Chondrocyte (in vitro differentiated cells): ENCODE measurements at regions not wholly inside any gene's neighbourhood (a gene's known extent, or its start where the extent isn't known, plus 50 kb on each side); places are given as distances from the start of the nearest gene placed in this dataset.
"Not testable (repeated sequence)": the region's sequence is repeated elsewhere in the genome, so short reads cannot be mapped to it uniquely, and the experiment has no call there.

ENCODE experiments used
- DNase-seq: peaks from one replicate; pipeline ENCODE4 v3.0.0; 2021; ENCODE audit warnings: mixed read lengths, low spot score
- H3K27ac Mint-ChIP-seq: one replicate; pipeline ENCODE4 v1.8.0; 2021; ENCODE audit warnings: mild to moderate bottlenecking, moderate library complexity, mixed read lengths; ENCODE audit not compliant: unreplicated experiment
- H3K27me3 Mint-ChIP-seq: 2 replicates; pipeline ENCODE4 v1.8.0; 2021; ENCODE audit warnings: low read depth, mixed read lengths
- H3K36me3 Mint-ChIP-seq: 2 replicates; pipeline ENCODE4 v1.8.0; 2021; ENCODE audit warnings: low read depth, mixed read lengths
- H3K4me1 Mint-ChIP-seq: 2 replicates; pipeline ENCODE4 v1.8.0; 2021; ENCODE audit warnings: low read depth, mild to moderate bottlenecking, mixed read lengths
- H3K4me3 Mint-ChIP-seq: one replicate; pipeline ENCODE4 v1.8.0; 2021; ENCODE audit warnings: mild to moderate bottlenecking, moderate library complexity, mixed read lengths; ENCODE audit not compliant: unreplicated experiment
- H3K9me3 Mint-ChIP-seq: 2 replicates; pipeline ENCODE4 v1.8.0; 2021; ENCODE audit warnings: low read depth, mixed read lengths
- TF ChIP-seq, protein P1 (sequence below): fragments of 200-600 bp; sonication (generic); IDR thresholded peaks from 2 replicates; pipeline ENCODE4 v1.5.0; 2021; ENCODE audit warnings: antibody characterized with exemption, mild to moderate bottlenecking, moderate library complexity

GRCh38 chr4:57726154-57726553 is 616.0 kb upstream of the IGFBP7 start:
- no peak overlapping the region for H3K27ac Mint-ChIP-seq
- DNase-seq, result no peak
- H3K9me3 Mint-ChIP-seq, result no peaks in the 10 kb centered on the region
- TF ChIP-seq, protein P1, sequence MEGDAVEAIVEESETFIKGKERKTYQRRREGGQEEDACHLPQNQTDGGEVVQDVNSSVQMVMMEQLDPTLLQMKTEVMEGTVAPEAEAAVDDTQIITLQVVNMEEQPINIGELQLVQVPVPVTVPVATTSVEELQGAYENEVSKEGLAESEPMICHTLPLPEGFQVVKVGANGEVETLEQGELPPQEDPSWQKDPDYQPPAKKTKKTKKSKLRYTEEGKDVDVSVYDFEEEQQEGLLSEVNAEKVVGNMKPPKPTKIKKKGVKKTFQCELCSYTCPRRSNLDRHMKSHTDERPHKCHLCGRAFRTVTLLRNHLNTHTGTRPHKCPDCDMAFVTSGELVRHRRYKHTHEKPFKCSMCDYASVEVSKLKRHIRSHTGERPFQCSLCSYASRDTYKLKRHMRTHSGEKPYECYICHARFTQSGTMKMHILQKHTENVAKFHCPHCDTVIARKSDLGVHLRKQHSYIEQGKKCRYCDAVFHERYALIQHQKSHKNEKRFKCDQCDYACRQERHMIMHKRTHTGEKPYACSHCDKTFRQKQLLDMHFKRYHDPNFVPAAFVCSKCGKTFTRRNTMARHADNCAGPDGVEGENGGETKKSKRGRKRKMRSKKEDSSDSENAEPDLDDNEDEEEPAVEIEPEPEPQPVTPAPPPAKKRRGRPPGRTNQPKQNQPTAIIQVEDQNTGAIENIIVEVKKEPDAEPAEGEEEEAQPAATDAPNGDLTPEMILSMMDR, result no peak
- no peaks in the 10 kb centered on the region for H3K27me3 Mint-ChIP-seq
- H3K4me1 Mint-ChIP-seq, result no peaks in the 10 kb centered on the region
- H3K4me3 Mint-ChIP-seq, result no peak overlapping the region
- H3K36me3 Mint-ChIP-seq, result no peaks in the 10 kb centered on the region

GRCh38 chr4:57719456-57719855 is 609.3 kb upstream of the IGFBP7 start:
- Mint-ChIP-seq H3K27ac (no peak overlapping the region), H3K9me3 (peaks cover 5% of the 10 kb centered on the region), H3K4me1 (no peaks in the 10 kb centered on the region), H3K27me3 (no peaks in the 10 kb centered on the region), H3K4me3 (no peak overlapping the region), H3K36me3 (no peaks in the 10 kb centered on the region)
- TF ChIP-seq, protein P1, result no peak
- no peak for DNase-seq

DNA sequence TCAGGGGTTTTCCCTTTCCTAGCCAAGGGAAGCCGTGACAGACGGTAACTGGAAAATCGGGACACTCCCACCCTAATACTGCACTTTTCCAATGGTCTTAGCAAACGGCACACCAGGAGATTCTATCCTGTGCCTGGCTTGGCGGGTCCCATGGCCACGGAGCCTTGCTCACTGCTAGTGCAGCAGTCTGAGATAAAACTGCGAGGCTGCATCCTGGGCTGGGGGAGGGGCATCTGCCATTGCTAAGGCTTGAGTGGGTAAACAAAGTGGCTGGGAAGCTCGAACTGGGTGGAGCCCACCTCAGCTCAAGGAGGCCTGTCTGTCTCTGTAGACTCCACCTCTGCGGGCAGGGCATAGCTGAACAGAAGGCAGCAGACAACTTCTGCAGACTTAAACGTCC is 604.1 kb upstream of the IGFBP7 start:
- not testable (repeated sequence) for H3K4me3 Mint-ChIP-seq, H3K36me3 Mint-ChIP-seq, H3K4me1 Mint-ChIP-seq, H3K27me3 Mint-ChIP-seq, H3K27ac Mint-ChIP-seq, H3K9me3 Mint-ChIP-seq
- DNase-seq, result peak; percentile 63

GRCh38 chr4:57710053-57710452 is 599.9 kb upstream of the IGFBP7 start:
- Mint-ChIP-seq H3K36me3 (no peaks in the 10 kb centered on the region), H3K4me1 (no peaks in the 10 kb centered on the region), H3K9me3 (no peaks in the 10 kb centered on the region), H3K4me3 (no peak overlapping the region), H3K27ac (no peak overlapping the region), H3K27me3 (peaks cover 9% of the 10 kb centered on the region)
- TF ChIP-seq, protein P1, result no peak
- no peak for DNase-seq

GRCh38 chr4:57691370-57691769 is 581.2 kb upstream of the IGFBP7 start:
- TF ChIP-seq, protein P1, result no peak
- H3K27ac Mint-ChIP-seq, result no peak overlapping the region
- no peak overlapping the region for H3K4me3 Mint-ChIP-seq
- H3K27me3 Mint-ChIP-seq, result peaks cover 12% of the 10 kb centered on the region
- DNase-seq, result no peak
- H3K4me1 Mint-ChIP-seq, result no peaks in the 10 kb centered on the region
- H3K36me3 Mint-ChIP-seq, result no peaks in the 10 kb centered on the region
- H3K9me3 Mint-ChIP-seq, result peaks cover 10% of the 10 kb centered on the region

DNA sequence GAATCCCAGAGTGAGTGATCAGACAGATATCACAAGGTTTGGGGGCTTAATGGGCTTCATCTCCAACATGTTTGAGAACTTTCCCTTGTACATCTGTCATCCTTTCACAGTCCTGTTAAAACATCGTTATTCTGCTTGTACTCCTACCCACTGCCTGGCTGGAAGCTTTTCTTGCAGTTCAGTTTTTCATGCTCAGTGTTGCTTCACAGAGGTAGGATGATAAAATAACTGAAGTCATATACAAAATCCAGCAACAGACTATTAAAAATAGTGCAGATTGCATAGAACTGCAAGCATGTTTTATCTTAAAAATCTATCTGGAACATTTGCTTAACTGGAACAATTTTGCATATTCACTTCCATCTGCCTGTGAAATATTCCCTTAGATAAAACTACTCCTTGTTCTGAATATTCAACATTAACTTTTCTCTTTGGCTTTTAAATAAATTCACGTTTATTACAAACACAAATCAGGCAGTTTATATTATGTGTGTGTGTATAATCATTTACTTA is 579.6 kb upstream of the IGFBP7 start:
- Mint-ChIP-seq H3K27me3 (peaks cover 16% of the 10 kb centered on the region), H3K9me3 (peaks cover 10% of the 10 kb centered on the region), H3K4me1 (no peaks in the 10 kb centered on the region), H3K27ac (no peak overlapping the region), H3K36me3 (no peaks in the 10 kb centered on the region), H3K4me3 (no peak overlapping the region)
- DNase-seq, result no peak
- TF ChIP-seq, protein P1, result no peak
